K562 (cell line): ENCODE measurements at regions not wholly inside any gene's neighbourhood (a gene's known extent, or its start where the extent isn't known, plus 50 kb on each side); places are given as distances from the start of the nearest gene placed in this dataset.

Experiments used
- ATAC-seq: fragments of 200-7000 bp; cut with Tn5 transposase; 3 replicates; pipeline ENCODE4 v1.9.1; 2020; ENCODE audit warnings: moderate library complexity
- BruUV-seq: library from RNA; stranded (reverse); fragments of 400-500 nt; replicated peaks from 2 replicates; lab custom pipeline; 2021; lab: Mats Ljungman, UMichigan
- CTCF ChIA-PET: fragments of 300-600 bp; formaldehyde crosslinking; extraction: SDS; loops from one replicate; lab custom pipeline; 2021; ENCODE audit warnings: low intra/inter-chr PET ratio; lab: Yijun Ruan, JAX
- POLR2A ChIA-PET: fragments of 300-600, 350-650 bp; sonication (Branson Sonifier 250); formaldehyde crosslinking; extraction: SDS; loops from one replicate; lab custom pipeline; 2021; ENCODE audit warnings: antibody characterized with exemption, inconsistent platforms; lab: Yijun Ruan, JAX
- DNase-seq, 4 experiments: peaks; one replicate each; pipeline versions ENCODE4 v3.0.0 to v3.0.0-alpha.2; 2011 to 2018; ENCODE audit warnings: low spot score in 3 of 4, mixed read lengths in 3 of 4; ENCODE audit errors: extremely low read depth in 1 of 4
- FAIRE-seq: peaks from 2 replicates; lab custom pipeline; 2011; peaks lifted over from hg19 to GRCh38; lab: Jason Lieb, UNC
- H2AFZ ChIP-seq: 2 replicates; pipeline ENCODE4 v1.6.0; 2011; ENCODE audit warnings: low read depth, low read length, control low read depth, inconsistent platforms
- H3K27ac ChIP-seq: fragments of 200-600 bp; 3 replicates; pipeline ENCODE4 v1.8.0; 2011; ENCODE audit warnings: low read depth, mild to moderate bottlenecking, control low read depth, inconsistent platforms, low read length, moderate library complexity, mixed read lengths; ENCODE audit errors: extremely low read depth
- H3K27me3 ChIP-seq, 2 experiments: fragments of 300-600 bp in 1 of 2; 2 replicates in 1 of 2; 3 replicates in 1 of 2; pipeline versions ENCODE4 v1.6.0 to v1.8.0; 2011; ENCODE audit warnings: inconsistent platforms in 2 of 2, low read length in 2 of 2, mild to moderate bottlenecking in 1 of 2, mixed read lengths in 1 of 2, moderate library complexity in 1 of 2; ENCODE audit not compliant: control insufficient read depth in 2 of 2, insufficient read depth in 2 of 2
- H3K36me3 ChIP-seq: fragments of 300-600 bp; 3 replicates; pipeline ENCODE4 v1.8.0; 2011; ENCODE audit warnings: mild to moderate bottlenecking, low read length, inconsistent platforms; ENCODE audit not compliant: control insufficient read depth, insufficient read depth
- H3K4me1 ChIP-seq, 2 experiments: fragments of 200-600 bp in 1 of 2; replicated peaks in 1 of 2; 2 replicates in 1 of 2; 3 replicates in 1 of 2; pipeline versions ENCODE4 v1.5.1 to v1.8.0; 2011; ENCODE audit warnings: inconsistent platforms in 2 of 2, low read length in 2 of 2, mild to moderate bottlenecking in 1 of 2, mixed read lengths in 1 of 2, moderate library complexity in 1 of 2; ENCODE audit not compliant: control insufficient read depth in 2 of 2, insufficient read depth in 2 of 2
- H3K4me2 ChIP-seq: 2 replicates; pipeline ENCODE4 v1.6.1; 2011; ENCODE audit warnings: low read length, control low read depth, inconsistent platforms, mixed read lengths; ENCODE audit not compliant: insufficient read depth
- H3K4me3 ChIP-seq: fragments of 200-600 bp; sonication (generic), shearing (Covaris generic); 2 replicates; pipeline ENCODE4 v1.5.1; 2016; ENCODE audit warnings: control low read depth, inconsistent platforms
- H3K79me2 ChIP-seq: fragments of 200-600 bp; 3 replicates; pipeline ENCODE4 v1.8.0; 2011; ENCODE audit warnings: low read length, inconsistent platforms; ENCODE audit not compliant: control insufficient read depth, insufficient read depth
- H3K9ac ChIP-seq, 2 experiments: 2 replicates each; pipeline versions ENCODE4 v1.6.0 to v1.6.1; 2011; ENCODE audit warnings: low read depth in 2 of 2, low read length in 2 of 2, control low read depth in 1 of 2, inconsistent platforms in 1 of 2, mild to moderate bottlenecking in 1 of 2, mixed read lengths in 1 of 2; ENCODE audit not compliant: insufficient read depth in 1 of 2
- H3K9me1 ChIP-seq: one replicate; pipeline ENCODE4 v1.6.0; 2011; ENCODE audit warnings: inconsistent platforms, mild to moderate bottlenecking, low read length, moderate library complexity; ENCODE audit not compliant: control insufficient read depth, insufficient read depth
- H3K9me3 ChIP-seq: replicated peaks from 2 replicates; pipeline ENCODE4 v1.5.1; 2011; ENCODE audit warnings: low read depth, low read length, inconsistent platforms; ENCODE audit not compliant: control insufficient read depth, insufficient read depth
- H4K20me1 ChIP-seq: replicated peaks from 2 replicates; pipeline ENCODE4 v1.6.1; 2011; ENCODE audit warnings: low read length, inconsistent platforms, mixed read lengths; ENCODE audit not compliant: control insufficient read depth, insufficient read depth
- BCOR ChIP-seq: fragments of 450-650 bp; IDR thresholded peaks from 2 replicates; pipeline ENCODE4 v1.6.1; 2016
- GATAD2A ChIP-seq: fragments of 450-650 bp; IDR thresholded peaks from 2 replicates; pipeline ENCODE4 v1.6.1; 2017
- KAT2B ChIP-seq: IDR thresholded peaks from one replicate; pipeline ENCODE4 v1.6.1; 2012; ENCODE audit warnings: low read depth, mild to moderate bottlenecking, control low read depth, inconsistent platforms, low read length, moderate library complexity
- L3MBTL2 ChIP-seq: fragments of 450-650 bp; IDR thresholded peaks from 2 replicates; pipeline ENCODE4 v1.6.1; 2016; ENCODE audit warnings: mild to moderate bottlenecking, moderate library complexity
- NCOR1 ChIP-seq: fragments of 450-650 bp; IDR thresholded peaks from 2 replicates; pipeline ENCODE4 v1.6.1; 2016; ENCODE audit warnings: mild to moderate bottlenecking, moderate library complexity
- NFIC ChIP-seq: fragments of 450-650 bp; IDR thresholded peaks from 2 replicates; pipeline ENCODE4 v1.6.1; 2017; ENCODE audit warnings: mild to moderate bottlenecking, inconsistent platforms
- SMAD2 ChIP-seq: fragments of 150-350 bp; IDR thresholded peaks from 2 replicates; pipeline ENCODE4 v1.6.1; 2014; ENCODE audit warnings: low read depth, mild to moderate bottlenecking, low read length
- TAF7 ChIP-seq: fragments of 450-650 bp; IDR thresholded peaks from 2 replicates; pipeline ENCODE4 v1.6.1; 2016; ENCODE audit warnings: missing genetic modification characterization, missing compliant biosample characterization
- ZNF143 ChIP-seq: sonication (generic); formaldehyde crosslinking; IDR thresholded peaks from 2 replicates; pipeline ENCODE4 v1.9.0; 2022; ENCODE audit warnings: mild to moderate bottlenecking, missing genetic modification reagents
- ZNF175 ChIP-seq: fragments of 200-800 bp; sonication (Bioruptor generic); IDR thresholded peaks from 2 replicates; pipeline ENCODE4 v1.6.1; 2016; ENCODE audit warnings: low read depth, mild to moderate bottlenecking, missing genetic modification characterization, missing compliant biosample characterization
- WGBS: fragments of 100-300 bp; shearing (Covaris generic); methylation state at CpG from one replicate; pipeline ENCODE4 v1.1.6; 2016; ENCODE audit warnings: low coverage, mixed read lengths; ENCODE audit not compliant: insufficient coverage; ENCODE audit errors: missing lambda C conversion rate; 5-methylcytosine and 5-hydroxymethylcytosine counted together
- in situ Hi-C: fragments of 300-500 bp; cut with MboI; formaldehyde crosslinking; loops from 4 replicates; pipeline ENCODE4 v1.15.0; 2018; ENCODE audit warnings: inconsistent platforms, mixed read lengths
- intact Hi-C: fragments of 100-400 bp; cut with micrococcal nuclease; formaldehyde crosslinking; loops from 2 replicates; pipeline ENCODE4 v1.14.2; 2022
- TF ChIP-seq, protein P1 (sequence below), 2 experiments: fragments of 450-650 bp; IDR thresholded peaks; 2 replicates each; pipeline ENCODE4 v1.6.1; 2018; ENCODE audit warnings: mild to moderate bottlenecking in 2 of 2, low read depth in 1 of 2; ENCODE audit not compliant: partially characterized antibody in 2 of 2
- TF ChIP-seq, protein P2 (sequence below): fragments of 250-450 bp; sonication (Bioruptor Pico); IDR thresholded peaks from 2 replicates; pipeline ENCODE4 v1.4.0; 2020; ENCODE audit warnings: mild to moderate bottlenecking, moderate library complexity, borderline replicate concordance
- TF ChIP-seq, protein P3 (sequence below): fragments of 450-650 bp; formaldehyde crosslinking; conservative IDR thresholded peaks from 2 replicates; pipeline ENCODE4 v1.4.0; 2022; ENCODE audit warnings: mild to moderate bottlenecking, missing genetic modification characterization

GRCh38 chr7:41205600-41205999, 497.3 kb downstream of the INHBA start (continued):
- TF ChIP-seq TAF7 (tag) = no peak

- 0% methylated on average over 2 of the region's 2 CpGs for WGBS
- in situ Hi-C loops = no loop called here
- FAIRE-seq (no peak), DNase-seq (no peak), ATAC-seq (no peak)
- Histone ChIP-seq H3K79me2 (no peaks in the 10 kb centered on the region), H3K9me3 (no peaks in the 10 kb centered on the region; the same call in 1 of the 2 replicates), H2AFZ (no peak overlapping the region), H3K9me1 (no peaks in the 10 kb centered on the region), H3K36me3 (no peaks in the 10 kb centered on the region), H3K27ac (no peak overlapping the region), H3K4me1 (no peaks in the 10 kb centered on the region), H3K4me2 (no peak overlapping the region), H3K27me3 (no peaks in the 10 kb centered on the region), H4K20me1 (no peaks in the 10 kb centered on the region), H3K4me3 (no peak overlapping the region), H3K9ac (no peak overlapping the region)
- BruUV-seq = no TSS peak
- CTCF ChIA-PET = no interaction called here
- POLR2A ChIA-PET = no interaction called here
- intact Hi-C loops = no loop called here
- TF ChIP-seq NCOR1 (no peak), BCOR (no peak), GATAD2A (no peak), SMAD2 (no peak), L3MBTL2 (no peak), ZNF143 (CRISPR knock-in tag) (no peak), ZNF175 (CRISPR knock-in tag) (no peak), KAT2B (no peak), NFIC (no peak)
- TF ChIP-seq, protein P1, sequence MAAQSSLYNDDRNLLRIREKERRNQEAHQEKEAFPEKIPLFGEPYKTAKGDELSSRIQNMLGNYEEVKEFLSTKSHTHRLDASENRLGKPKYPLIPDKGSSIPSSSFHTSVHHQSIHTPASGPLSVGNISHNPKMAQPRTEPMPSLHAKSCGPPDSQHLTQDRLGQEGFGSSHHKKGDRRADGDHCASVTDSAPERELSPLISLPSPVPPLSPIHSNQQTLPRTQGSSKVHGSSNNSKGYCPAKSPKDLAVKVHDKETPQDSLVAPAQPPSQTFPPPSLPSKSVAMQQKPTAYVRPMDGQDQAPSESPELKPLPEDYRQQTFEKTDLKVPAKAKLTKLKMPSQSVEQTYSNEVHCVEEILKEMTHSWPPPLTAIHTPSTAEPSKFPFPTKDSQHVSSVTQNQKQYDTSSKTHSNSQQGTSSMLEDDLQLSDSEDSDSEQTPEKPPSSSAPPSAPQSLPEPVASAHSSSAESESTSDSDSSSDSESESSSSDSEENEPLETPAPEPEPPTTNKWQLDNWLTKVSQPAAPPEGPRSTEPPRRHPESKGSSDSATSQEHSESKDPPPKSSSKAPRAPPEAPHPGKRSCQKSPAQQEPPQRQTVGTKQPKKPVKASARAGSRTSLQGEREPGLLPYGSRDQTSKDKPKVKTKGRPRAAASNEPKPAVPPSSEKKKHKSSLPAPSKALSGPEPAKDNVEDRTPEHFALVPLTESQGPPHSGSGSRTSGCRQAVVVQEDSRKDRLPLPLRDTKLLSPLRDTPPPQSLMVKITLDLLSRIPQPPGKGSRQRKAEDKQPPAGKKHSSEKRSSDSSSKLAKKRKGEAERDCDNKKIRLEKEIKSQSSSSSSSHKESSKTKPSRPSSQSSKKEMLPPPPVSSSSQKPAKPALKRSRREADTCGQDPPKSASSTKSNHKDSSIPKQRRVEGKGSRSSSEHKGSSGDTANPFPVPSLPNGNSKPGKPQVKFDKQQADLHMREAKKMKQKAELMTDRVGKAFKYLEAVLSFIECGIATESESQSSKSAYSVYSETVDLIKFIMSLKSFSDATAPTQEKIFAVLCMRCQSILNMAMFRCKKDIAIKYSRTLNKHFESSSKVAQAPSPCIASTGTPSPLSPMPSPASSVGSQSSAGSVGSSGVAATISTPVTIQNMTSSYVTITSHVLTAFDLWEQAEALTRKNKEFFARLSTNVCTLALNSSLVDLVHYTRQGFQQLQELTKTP (IDR thresholded peaks at IDR 0.05; ENCODE audit: low read depth in 1 of 2, partially characterized antibody in 2 of 2) = no peak
- TF ChIP-seq, protein P2, sequence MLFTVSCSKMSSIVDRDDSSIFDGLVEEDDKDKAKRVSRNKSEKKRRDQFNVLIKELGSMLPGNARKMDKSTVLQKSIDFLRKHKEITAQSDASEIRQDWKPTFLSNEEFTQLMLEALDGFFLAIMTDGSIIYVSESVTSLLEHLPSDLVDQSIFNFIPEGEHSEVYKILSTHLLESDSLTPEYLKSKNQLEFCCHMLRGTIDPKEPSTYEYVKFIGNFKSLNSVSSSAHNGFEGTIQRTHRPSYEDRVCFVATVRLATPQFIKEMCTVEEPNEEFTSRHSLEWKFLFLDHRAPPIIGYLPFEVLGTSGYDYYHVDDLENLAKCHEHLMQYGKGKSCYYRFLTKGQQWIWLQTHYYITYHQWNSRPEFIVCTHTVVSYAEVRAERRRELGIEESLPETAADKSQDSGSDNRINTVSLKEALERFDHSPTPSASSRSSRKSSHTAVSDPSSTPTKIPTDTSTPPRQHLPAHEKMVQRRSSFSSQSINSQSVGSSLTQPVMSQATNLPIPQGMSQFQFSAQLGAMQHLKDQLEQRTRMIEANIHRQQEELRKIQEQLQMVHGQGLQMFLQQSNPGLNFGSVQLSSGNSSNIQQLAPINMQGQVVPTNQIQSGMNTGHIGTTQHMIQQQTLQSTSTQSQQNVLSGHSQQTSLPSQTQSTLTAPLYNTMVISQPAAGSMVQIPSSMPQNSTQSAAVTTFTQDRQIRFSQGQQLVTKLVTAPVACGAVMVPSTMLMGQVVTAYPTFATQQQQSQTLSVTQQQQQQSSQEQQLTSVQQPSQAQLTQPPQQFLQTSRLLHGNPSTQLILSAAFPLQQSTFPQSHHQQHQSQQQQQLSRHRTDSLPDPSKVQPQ = no peak
- TF ChIP-seq, protein P3, sequence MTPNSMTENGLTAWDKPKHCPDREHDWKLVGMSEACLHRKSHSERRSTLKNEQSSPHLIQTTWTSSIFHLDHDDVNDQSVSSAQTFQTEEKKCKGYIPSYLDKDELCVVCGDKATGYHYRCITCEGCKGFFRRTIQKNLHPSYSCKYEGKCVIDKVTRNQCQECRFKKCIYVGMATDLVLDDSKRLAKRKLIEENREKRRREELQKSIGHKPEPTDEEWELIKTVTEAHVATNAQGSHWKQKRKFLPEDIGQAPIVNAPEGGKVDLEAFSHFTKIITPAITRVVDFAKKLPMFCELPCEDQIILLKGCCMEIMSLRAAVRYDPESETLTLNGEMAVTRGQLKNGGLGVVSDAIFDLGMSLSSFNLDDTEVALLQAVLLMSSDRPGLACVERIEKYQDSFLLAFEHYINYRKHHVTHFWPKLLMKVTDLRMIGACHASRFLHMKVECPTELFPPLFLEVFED = no peak
These were observed 499.3 kb downstream of the INHBA start for GRCh38 chr7:41203542-41203941.
